ENCODE measurements at regions not wholly inside any gene's neighbourhood (a gene's known extent, or its start where the extent isn't known, plus 50 kb on each side); places are given as distances from the start of the nearest gene placed in this dataset.

DNA sequence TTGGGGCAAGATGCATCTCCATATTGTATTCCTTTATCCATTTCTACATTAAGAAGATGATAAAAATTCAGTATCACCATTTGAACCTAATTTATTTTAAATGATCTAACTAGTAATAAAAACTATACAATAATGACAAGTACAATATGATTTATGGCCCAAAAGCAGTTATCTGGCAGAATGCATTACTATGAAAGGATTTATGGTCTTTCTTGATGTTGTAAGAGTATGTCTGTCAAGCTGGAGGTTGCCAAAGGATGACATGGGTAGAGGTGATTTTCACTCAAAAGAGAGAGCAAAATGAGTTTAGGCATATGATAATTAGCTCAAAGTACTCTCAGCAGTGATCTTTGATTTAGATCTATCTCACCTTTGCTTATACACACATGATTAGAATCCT lies 54.2 kb upstream of the MAP2 start:
- no peak for TF ChIP-seq POLR2A (IDR thresholded peaks at IDR 0.05)
- TF ChIP-seq, protein P1, sequence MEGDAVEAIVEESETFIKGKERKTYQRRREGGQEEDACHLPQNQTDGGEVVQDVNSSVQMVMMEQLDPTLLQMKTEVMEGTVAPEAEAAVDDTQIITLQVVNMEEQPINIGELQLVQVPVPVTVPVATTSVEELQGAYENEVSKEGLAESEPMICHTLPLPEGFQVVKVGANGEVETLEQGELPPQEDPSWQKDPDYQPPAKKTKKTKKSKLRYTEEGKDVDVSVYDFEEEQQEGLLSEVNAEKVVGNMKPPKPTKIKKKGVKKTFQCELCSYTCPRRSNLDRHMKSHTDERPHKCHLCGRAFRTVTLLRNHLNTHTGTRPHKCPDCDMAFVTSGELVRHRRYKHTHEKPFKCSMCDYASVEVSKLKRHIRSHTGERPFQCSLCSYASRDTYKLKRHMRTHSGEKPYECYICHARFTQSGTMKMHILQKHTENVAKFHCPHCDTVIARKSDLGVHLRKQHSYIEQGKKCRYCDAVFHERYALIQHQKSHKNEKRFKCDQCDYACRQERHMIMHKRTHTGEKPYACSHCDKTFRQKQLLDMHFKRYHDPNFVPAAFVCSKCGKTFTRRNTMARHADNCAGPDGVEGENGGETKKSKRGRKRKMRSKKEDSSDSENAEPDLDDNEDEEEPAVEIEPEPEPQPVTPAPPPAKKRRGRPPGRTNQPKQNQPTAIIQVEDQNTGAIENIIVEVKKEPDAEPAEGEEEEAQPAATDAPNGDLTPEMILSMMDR (IDR thresholded peaks at IDR 0.05): no peak

Data from Peyer's patch (tissue), 4 donors.